ENCODE measurements at regions not wholly inside any gene's neighbourhood (a gene's known extent, or its start where the extent isn't known, plus 50 kb on each side); places are given as distances from the start of the nearest gene placed in this dataset.

- intact Hi-C loops (cut with micrococcal nuclease), result no loop called here
- DNase-seq, result no peak
- Histone ChIP-seq H3K4me1 (no peaks in the 10 kb centered on the region), H3K4me3 (no peak overlapping the region), H3K36me3 (no peaks in the 10 kb centered on the region), H3K9me3 (replicated peaks) (no peaks in the 10 kb centered on the region), H3K27me3 (ENCODE audit: low read depth) (peaks cover 10% of the 10 kb centered on the region), H3K27ac (replicated peaks) (no peak overlapping the region)
- TF ChIP-seq CTCF (IDR thresholded peaks at IDR 0.05; ENCODE audit: borderline replicate concordance), result no peak
Measured at GRCh38 chr2:45123065-45123464, 113.8 kb upstream of the SIX2 start.

GRCh38 chr2:45121236-45121927 is 112.1 kb upstream of the SIX2 start:
- intact Hi-C loops (cut with micrococcal nuclease), result no loop called here
- Histone ChIP-seq H3K27ac (replicated peaks) (no peak overlapping the region), H3K27me3 (ENCODE audit: low read depth) (peaks cover 3% of the 10 kb centered on the region), H3K9me3 (replicated peaks) (no peaks in the 10 kb centered on the region), H3K36me3 (no peaks in the 10 kb centered on the region), H3K4me3 (no peak overlapping the region), H3K4me1 (no peaks in the 10 kb centered on the region)
- no peak for DNase-seq
- no peak for TF ChIP-seq CTCF (IDR thresholded peaks at IDR 0.05; ENCODE audit: borderline replicate concordance)

- Histone ChIP-seq H3K4me3 (no peak overlapping the region), H3K27ac (replicated peaks) (no peak overlapping the region), H3K4me1 (no peaks in the 10 kb centered on the region), H3K27me3 (ENCODE audit: low read depth) (no peaks in the 10 kb centered on the region), H3K36me3 (no peaks in the 10 kb centered on the region), H3K9me3 (replicated peaks) (no peaks in the 10 kb centered on the region)
- no peak for TF ChIP-seq CTCF (IDR thresholded peaks at IDR 0.05; ENCODE audit: borderline replicate concordance)
- intact Hi-C loops (cut with micrococcal nuclease), result no loop called here
- no peak for DNase-seq
Measured at GRCh38 chr2:45120546-45120945, 111.3 kb upstream of the SIX2 start.

GRCh38 chr2:45119855-45120254 is 110.6 kb upstream of the SIX2 start:
- no peak for DNase-seq
- intact Hi-C loops (cut with micrococcal nuclease), result no loop called here
- H3K36me3 ChIP-seq, result no peaks in the 10 kb centered on the region
- no peak overlapping the region for H3K4me3 ChIP-seq
- H3K27ac ChIP-seq (replicated peaks), result no peak overlapping the region
- H3K4me1 ChIP-seq, result no peaks in the 10 kb centered on the region
- TF ChIP-seq CTCF (IDR thresholded peaks at IDR 0.05; ENCODE audit: borderline replicate concordance), result no peak
- no peaks in the 10 kb centered on the region for H3K27me3 ChIP-seq (ENCODE audit: low read depth)
- no peaks in the 10 kb centered on the region for H3K9me3 ChIP-seq (replicated peaks)

- H3K4me3 ChIP-seq, result no peak overlapping the region
- no peaks in the 10 kb centered on the region for H3K9me3 ChIP-seq (replicated peaks)
- intact Hi-C loops (cut with micrococcal nuclease), result no loop called here
- TF ChIP-seq CTCF (IDR thresholded peaks at IDR 0.05; ENCODE audit: borderline replicate concordance), result no peak
- H3K27me3 ChIP-seq (ENCODE audit: low read depth), result no peaks in the 10 kb centered on the region
- H3K27ac ChIP-seq (replicated peaks), result no peak overlapping the region
- no peak for DNase-seq
- no peaks in the 10 kb centered on the region for H3K4me1 ChIP-seq
- H3K36me3 ChIP-seq, result no peaks in the 10 kb centered on the region
Measured at GRCh38 chr2:45119038-45119437, 109.8 kb upstream of the SIX2 start.
